Glomerular visceral epithelial cell (primary cell): ENCODE measurements at regions not wholly inside any gene's neighbourhood (a gene's known extent, or its start where the extent isn't known, plus 50 kb on each side); places are given as distances from the start of the nearest gene placed in this dataset.
A peak's percentile ranks its signal among the peaks of the same experiment; 100 is the strongest.
"Not testable (repeated sequence)": the region's sequence is repeated elsewhere in the genome, so short reads cannot be mapped to it uniquely, and the experiment has no call there.

ENCODE experiments used
- DNase-seq: peaks from one replicate; pipeline ENCODE4 v3.0.0-alpha.2; 2016; ENCODE audit errors: extremely low spot score

DNA sequence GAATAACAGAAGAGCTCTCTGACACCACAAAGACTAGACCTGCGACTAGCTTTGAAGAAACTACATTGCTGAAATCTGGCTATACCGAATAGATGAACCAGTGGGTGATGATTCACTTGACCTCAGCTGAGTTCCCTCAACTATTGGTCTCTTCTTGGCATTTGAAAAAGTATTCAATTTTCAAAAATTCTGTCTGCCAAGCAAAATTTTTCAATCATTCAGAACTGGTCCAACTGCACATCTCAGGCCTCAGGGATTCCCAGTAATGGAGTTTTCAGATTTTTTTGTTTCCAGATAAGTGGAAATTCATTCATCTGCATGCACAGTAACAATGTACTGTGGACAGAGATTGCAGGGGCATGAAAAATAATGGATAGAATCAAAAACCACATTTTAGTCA is 121.4 kb upstream of the NAA20 start:
- DNase-seq: no peak

- DNase-seq: no peak
These were observed 119.3 kb upstream of the NAA20 start for GRCh38 chr20:19897891-19898290.

- no peak for DNase-seq
These were observed 115.9 kb upstream of the NAA20 start for GRCh38 chr20:19901226-19901625.

DNA sequence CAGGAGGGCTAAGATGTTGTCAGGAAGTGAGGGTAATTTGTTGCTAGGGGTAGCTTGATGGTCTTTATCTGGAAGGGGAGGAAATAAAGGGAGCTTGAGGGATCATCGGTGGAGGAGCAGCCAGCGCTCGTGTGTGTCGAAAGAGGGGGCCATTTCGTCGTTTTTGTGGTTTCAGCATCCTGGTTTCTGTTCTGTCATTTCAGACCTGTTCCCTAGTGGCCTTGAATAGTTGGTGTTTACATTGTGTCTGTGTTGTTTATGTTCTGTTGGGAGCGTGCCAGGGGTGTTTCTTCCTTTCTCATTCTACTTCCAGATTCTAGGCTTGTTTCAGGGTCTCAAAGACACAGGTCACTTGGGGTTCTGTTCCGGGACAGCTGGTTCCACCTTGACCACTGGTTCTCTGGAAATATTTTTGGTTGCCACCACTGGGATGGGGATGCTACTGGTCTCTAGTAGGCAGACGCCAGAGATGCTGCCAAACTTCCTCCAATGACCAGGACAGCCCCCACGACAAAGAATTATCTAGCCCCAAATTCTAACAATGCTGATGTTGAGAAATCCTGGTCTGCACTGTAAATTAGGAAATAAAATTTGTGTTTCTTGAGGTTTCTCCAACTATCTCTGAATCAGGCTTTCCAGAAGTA is 113.9 kb upstream of the NAA20 start:
- DNase-seq: no peak

- peak; percentile 73 for DNase-seq
These were observed 109.7 kb upstream of the NAA20 start for GRCh38 chr20:19907326-19908056.

GRCh38 chr20:19908576-19908975 is 108.6 kb upstream of the NAA20 start:
- DNase-seq: no peak

DNA sequence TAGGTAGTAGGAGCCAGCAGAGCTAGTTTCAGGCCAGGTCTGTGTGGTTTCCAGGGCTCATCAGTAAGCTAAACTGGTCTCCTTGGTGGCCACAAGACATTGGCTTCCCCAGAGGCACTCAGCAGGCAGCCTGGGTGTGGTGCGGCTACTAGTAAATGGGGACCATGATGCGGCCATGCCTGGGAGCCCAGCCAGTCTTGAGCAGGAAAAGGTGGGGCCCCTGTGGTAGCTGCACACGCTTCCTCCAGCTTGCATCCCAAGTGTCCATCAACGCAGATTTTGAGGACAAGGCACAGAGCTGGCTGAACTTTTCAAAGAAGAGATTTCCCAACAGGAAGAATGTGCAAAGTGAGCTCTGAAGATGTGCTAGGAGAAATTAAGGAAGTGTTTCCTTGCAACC is 107.4 kb upstream of the NAA20 start:
- DNase-seq: no peak

DNA sequence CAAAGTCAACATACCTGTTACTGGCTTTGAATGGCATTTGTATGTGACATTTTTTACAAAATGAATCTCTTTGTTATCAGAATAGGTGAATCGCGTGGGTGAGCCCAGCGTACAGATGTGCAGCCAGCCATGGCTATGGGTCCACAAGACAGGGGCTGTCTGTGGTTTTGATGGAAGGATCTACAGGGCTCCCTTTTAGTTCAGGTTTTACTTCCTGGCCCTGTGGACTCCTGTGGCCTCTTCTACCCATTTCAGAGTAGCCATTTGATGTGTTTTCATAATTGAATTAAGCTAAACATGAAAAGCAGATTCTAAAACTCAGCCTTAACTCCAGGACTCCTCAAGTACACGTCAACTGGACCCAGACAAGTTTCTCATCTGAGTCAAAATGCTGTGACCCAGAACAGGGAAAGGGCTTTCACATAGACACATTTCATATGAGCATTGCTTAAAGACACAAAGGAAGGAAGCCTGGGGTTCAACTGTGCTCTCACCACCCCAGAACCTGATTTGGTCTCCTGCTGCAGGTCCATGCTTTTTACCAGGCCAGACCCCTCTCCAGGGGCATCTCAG is 105.3 kb upstream of the NAA20 start:
- DNase-seq: peak; percentile 29

DNA sequence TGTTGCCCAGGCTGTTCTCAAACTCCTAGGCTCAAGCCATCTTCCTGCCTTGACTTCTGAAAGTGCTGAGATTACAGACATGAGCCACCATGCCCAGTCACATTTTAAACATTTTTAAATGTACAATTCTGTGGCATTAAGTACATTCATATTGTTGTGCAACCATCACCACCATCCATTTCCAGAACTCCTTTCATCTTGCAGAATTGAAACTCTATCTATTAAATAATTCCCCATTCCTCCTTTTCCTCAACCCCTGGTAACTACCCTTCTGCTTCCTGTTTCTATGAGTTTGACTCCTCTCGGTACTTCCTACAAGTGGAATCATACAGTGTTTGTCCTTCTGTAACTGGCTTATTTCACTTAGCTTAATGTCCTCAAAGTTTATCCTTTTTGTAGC is 103.8 kb upstream of the NAA20 start:
- no peak for DNase-seq

DNA sequence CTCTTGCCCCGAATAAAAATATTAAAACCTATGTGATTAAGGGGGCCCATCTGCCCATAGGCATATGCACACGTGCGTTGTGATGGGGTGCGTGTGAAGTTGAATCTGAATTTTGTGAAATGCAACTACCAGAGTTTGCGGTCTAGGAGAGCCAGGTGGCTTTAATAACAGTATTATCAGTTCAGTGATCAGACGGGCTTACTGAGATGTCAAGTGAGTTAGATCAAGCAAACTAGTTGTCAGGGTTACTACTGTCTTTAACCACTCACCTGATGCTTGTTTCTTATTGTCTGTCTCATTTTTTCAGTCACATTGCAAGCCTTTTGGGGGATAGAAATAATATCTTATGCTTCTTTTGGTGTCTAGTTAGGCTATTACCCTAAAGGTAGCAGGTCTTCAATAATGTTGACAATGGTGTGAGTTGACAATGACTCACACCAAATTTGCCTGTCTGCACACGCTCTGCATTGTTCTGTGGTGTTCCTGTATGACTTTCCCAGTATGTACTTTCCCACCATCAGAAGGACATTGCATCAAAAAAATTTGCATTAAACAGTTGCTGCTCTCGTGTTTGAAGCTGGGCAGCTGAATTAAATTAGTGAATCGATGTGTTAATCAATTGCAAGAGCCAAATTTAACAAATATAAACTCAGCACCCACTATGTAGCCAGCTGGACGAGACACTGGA is 103.1 kb upstream of the NAA20 start:
- DNase-seq: peak; percentile 75

DNA sequence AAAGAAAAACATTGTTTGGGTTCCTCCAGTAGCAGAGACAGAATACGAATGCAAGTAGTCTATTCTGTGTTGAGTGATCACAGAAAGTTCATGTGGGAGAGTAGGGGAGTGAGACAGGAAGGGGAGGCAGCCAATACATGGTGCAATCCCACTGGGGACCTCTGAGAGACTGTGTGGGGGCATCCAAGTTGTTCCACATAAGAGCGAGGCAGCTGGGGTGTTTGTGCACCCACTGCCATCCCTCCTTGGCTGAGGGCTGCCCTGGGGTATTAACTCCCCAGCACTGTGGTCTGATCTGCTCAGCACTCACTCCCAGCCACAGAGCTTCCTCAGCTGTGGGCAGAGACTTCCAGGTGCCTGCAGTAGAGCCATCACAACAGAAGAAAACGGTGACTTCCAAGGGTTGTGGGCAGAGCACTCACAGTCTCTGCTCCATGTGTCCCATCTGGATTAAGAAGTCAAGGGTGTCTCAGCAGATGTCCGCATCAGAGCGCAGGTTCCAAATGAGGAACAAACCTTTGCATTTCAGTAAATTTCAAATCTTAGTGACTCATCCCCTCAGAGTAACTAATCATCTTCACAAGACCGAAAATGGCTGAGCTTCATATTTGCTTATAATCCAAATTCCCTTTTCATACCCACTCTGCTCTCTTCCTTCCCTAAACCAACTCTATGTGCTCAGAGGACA is 101.9 kb upstream of the NAA20 start:
- no peak for DNase-seq

DNA sequence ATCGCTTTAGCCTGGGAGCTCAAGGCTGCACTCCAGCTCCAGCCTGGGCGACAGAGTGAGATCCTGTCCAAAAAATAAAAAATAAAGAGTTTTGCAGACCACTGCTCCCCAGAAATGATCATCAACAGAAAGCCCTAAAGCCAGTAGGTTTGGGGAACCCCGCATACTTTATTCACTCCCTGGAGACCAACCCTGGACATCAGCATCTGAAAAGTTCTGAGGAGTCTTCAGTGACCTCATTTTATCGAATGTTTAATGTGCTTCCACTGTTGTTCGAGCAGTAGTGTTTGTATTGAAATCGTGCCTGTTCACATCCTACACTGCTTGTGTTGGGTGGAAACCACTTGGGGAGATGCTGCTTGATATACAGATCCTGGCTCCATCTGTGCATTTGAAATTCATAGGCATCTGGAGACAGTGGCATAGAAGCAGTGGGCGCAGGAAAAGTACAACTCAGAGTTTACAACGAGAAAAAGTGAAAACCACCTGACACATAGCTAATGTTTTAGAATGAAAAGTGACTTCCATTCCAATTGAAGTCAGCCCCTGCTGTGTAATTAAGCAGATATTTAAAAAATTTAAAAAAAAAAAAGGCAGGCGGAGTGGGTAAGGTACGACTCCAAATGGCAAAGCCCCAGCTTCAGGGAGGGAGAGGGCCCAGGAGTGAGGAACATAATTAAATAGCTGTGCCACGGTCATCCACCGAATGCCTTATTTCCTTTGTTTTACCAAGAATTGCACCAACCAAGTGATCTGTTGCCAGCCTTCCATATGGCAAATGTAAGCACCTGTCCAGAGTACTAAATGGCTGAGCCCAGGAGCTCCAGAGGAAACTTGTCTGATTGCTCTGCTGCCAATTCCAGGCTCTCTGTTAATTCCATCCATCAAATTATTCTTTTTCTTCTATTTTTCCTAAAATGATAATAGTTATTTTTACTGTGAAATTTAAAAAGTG is 100.4 kb upstream of the NAA20 start:
- no peak for DNase-seq

DNA sequence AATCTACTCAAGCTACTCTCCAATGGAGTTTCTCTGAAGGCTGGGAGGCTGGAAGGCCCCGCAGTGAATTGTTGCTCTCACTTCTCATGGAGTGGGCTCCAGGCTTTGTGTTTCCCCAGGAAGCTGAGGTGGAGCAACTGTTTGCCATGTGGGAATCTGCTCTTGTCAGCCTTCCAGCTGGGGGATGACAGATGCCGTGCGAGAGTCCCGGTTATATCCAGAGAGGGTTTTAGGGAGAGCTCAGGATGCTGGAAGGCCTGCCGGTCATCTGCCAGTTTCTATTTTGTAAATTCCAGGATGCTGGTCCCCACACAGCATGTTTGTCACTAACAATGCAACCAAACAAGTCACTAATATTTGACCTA is 98.2 kb upstream of the NAA20 start:
- no peak for DNase-seq

GRCh38 chr20:19920381-19921138 is 96.6 kb upstream of the NAA20 start:
- no peak for DNase-seq

GRCh38 chr20:19921284-19921793 is 95.8 kb upstream of the NAA20 start:
- no peak for DNase-seq

DNA sequence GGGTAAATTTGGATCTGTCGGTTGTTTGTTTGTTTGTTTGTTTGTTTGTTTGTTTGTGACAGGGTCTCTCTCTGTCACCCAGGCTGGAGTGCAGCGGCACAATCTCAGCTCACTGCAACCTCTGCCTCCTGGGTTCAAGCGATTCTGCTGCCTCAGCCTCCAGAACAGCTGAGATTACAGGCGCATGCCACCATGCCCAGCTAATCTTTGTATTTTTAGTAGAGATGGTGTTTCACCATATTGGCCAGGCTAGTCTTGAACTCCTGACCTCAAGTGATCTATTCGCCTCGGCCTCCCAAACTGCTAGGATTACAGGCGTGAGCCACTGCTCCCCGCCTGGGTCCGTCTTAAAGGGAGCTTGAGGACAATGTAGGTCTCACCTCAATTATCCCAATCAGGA is 95.3 kb upstream of the NAA20 start:
- not testable (repeated sequence) for DNase-seq

DNA sequence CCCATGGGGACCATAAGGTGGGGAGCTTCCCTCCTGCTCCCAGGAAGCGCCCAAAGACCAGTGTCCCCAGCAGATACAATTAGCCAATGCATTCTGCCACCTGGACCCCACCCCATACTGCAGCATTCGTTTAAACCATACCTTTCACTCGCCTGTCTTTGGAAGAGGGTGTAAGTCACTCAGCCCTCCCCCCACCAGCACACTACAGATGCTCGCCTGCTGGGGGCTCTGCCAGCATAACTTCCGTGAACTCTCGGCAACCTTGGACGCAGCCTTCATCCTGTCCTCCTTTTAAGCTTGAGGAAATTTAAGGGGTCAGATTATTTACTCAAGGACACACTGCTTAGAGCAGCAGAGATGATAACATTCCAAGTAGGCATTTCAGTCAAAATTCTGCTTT is 94.4 kb upstream of the NAA20 start:
- no peak for DNase-seq

DNA sequence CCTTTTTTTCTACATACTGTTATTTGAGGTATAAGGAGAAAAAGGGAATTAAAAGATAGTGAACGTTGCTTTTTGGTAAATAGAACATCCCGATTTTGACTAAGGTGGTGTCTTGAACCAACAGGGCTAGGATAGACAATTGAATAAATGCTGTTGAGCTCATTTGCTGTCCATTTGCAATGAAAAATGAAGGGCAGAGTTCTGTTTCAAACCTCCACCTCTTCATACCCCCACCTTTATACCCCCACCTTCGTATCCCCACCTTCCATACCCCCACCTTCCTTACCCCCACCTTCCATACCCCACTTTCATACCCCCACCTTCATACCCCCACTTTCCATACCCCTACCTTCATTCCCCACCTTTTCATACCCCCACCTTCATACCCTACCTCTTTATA is 93.4 kb upstream of the NAA20 start:
- DNase-seq: no peak

GRCh38 chr20:19924255-19924654 is 92.9 kb upstream of the NAA20 start:
- DNase-seq: no peak

DNA sequence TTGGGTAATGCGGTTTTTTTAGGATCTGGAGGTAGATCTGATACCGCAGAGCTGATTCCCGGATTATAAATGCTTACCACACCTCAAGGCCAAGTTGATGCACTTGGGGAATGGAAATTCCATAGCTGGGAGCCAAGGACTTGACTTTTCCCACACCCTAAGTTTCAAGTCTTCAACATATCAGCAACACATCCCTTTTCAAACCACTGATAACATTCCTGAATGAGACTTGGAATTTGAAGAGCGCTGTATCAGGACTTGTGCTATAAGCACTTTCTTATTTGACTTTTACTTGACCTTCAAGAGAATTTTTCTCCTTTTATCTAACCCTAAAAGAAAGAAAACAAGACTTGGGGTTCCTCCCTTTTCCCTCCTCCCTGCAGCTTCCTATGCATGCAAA is 90.6 kb upstream of the NAA20 start:
- DNase-seq: no peak
